Psoas muscle (tissue), 7 donors: ENCODE measurements at regions not wholly inside any gene's neighbourhood (a gene's known extent, or its start where the extent isn't known, plus 50 kb on each side); places are given as distances from the start of the nearest gene placed in this dataset.
"Not testable (repeated sequence)": the region's sequence is repeated elsewhere in the genome, so short reads cannot be mapped to it uniquely, and the experiment has no call there.

Source experiments
- ATAC-seq, 4 donors: fragments of 200-7000 bp; cut with Tn5 transposase; one replicate each; pipeline ENCODE4 v1.9.1; 2020; ENCODE audit warnings: moderate library complexity in 3 of 4, mild to moderate bottlenecking in 2 of 4
- DNase-seq, 2 donors: peaks; one replicate each; pipeline ENCODE4 v3.0.0-alpha.2; 2020
- H3K27ac ChIP-seq: fragments of 200-600 bp; one replicate; pipeline ENCODE4 v1.8.0; 2022
- H3K27me3 ChIP-seq, 3 donors: fragments of 200-600 bp in 1 of 3; one replicate each; pipeline versions ENCODE4 v1.6.1 to v1.8.0; 2013 to 2022; ENCODE audit warnings: low read length in 2 of 3, mild to moderate bottlenecking in 2 of 3, moderate library complexity in 1 of 3; ENCODE audit not compliant: insufficient read depth in 3 of 3
- H3K36me3 ChIP-seq, 2 donors: fragments of 200-600 bp in 1 of 2; one replicate each; pipeline versions ENCODE4 v1.6.1 to v1.8.0; 2013 to 2022; ENCODE audit warnings: low read depth in 1 of 2, mild to moderate bottlenecking in 1 of 2, moderate library complexity in 1 of 2; ENCODE audit not compliant: insufficient read depth in 1 of 2
- H3K4me1 ChIP-seq: fragments of 200-600 bp; one replicate; pipeline ENCODE4 v1.8.0; 2022
- H3K4me3 ChIP-seq: fragments of 200-600 bp; one replicate; pipeline ENCODE4 v1.8.0; 2022; ENCODE audit warnings: mild to moderate bottlenecking
- H3K9me3 ChIP-seq: fragments of 200-600 bp; one replicate; pipeline ENCODE4 v1.8.0; 2022
- CTCF ChIP-seq: fragments of 200-600 bp; IDR thresholded peaks from one replicate; pipeline ENCODE4 v1.8.0; 2022; ENCODE audit warnings: antibody characterized with exemption
- WGBS, 3 donors: extraction: QIAGEN DNeasy Blood & Tissue Kit; methylation state at CpG; one replicate each; pipeline versions ENCODE4 v1.1.6 to v1.1.7; 2013; 5-methylcytosine and 5-hydroxymethylcytosine counted together
- intact Hi-C, 2 donors: fragments of 100-400 bp; cut with DNase I; formaldehyde crosslinking; loops; one replicate each; pipeline versions ENCODE4 v1.11.0 to v1.14.2; 2022
- donor health status: healthy with polysubstance abuse.
- donor health status: DM: no; HTN: no; CAD: no; lungs with moderate emphysema.
- donor health status: Bipolar disorder and iron deficiency.
- donor health status: healthy.
- donor health status: DM: yes; HTN: yes; CAD: no.
- donor health status: DM: no; HTN: no; CAD: no.
- donor health status: DM: yes; HTN: yes; CAD: no.

DNA sequence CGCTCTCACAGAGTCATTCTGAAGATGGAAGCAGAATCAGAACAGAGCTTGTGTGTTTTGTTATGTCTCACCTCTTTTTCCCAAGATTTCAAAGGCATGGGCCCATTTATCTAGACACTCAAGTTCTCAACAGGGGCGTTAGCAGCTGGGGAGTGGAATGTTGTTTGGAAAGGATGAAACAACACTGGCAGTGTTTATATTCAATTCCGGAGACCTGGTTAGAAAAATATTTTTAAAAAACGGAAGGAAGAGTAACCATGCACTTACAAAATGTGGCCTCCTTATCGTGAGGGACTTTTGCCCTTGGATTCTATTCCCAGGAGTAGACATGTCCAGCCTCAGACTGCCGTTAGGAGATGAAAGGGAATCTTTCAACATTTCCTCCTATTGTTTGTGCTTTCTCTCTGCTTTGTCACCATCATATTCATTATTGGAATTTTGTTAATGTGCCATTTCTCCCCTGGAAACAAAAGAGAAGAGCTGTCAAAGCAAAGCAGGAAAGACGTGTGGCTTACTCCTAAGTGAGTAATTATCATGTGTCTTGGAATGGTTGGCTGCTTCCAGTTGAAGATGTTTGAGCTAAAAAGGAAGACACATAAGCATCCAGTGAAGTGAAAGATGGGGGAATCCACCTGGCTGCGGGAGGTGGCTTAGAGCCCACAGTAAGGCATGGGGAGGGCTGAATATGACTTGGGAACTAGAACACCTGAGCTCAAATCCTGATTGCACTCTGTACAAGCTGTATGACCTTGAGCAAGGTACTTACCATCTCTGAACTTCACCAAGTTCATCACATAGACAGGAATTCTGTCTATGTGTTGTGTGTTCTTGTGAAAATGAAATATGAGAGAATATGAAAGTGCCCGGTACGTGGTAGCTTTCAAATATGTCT, 71.7 kb upstream of the JUN start:
- no peaks in the 10 kb centered on the region for H3K9me3 ChIP-seq
- H3K36me3 ChIP-seq = no peaks in the 10 kb centered on the region
- intact Hi-C loops = no loop called here
- no peak overlapping the region for H3K4me3 ChIP-seq
- no peak for ATAC-seq
- no peaks in the 10 kb centered on the region for H3K4me1 ChIP-seq
- H3K27me3 ChIP-seq = no peaks in the 10 kb centered on the region
- no peak for DNase-seq
- TF ChIP-seq CTCF = no peak
- no peak overlapping the region for H3K27ac ChIP-seq
- 74 to 75% (median 75%) methylated on average over 10 of the region's 10 CpGs for WGBS, 3 donors

DNA sequence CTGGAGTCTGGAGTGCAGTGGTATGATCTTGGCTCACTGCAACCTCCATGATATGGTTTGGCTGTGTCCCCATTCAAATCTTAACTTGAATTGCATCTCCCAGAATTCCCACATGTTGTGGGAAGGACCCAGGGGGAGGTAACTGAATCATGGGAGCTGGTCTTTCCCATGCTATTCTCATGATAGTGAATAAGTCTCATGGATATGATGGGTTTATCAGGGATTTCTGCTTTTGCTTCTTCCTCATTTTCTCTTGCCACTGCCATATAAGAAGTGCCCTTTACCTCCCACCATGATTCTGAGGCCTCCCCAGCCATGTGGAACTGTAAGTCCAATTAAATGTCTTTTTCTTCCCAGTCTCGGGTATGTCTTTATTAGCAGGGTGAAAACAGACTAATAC, 72.4 kb upstream of the JUN start:
- H3K9me3 ChIP-seq, intact Hi-C loops, H3K36me3 ChIP-seq, DNase-seq, H3K4me1 ChIP-seq, H3K27ac ChIP-seq, ATAC-seq, H3K27me3 ChIP-seq, H3K4me3 ChIP-seq: not testable (repeated sequence)
- WGBS, 3 donors = 91 to 97% (median 95%) methylated on average over 1 of the region's 1 CpG

- WGBS, 3 donors = 81% methylated on average over 3 of the region's 3 CpGs
Observed at GRCh38 chr1:58857680-58858673, 74.1 kb upstream of the JUN start.

DNA sequence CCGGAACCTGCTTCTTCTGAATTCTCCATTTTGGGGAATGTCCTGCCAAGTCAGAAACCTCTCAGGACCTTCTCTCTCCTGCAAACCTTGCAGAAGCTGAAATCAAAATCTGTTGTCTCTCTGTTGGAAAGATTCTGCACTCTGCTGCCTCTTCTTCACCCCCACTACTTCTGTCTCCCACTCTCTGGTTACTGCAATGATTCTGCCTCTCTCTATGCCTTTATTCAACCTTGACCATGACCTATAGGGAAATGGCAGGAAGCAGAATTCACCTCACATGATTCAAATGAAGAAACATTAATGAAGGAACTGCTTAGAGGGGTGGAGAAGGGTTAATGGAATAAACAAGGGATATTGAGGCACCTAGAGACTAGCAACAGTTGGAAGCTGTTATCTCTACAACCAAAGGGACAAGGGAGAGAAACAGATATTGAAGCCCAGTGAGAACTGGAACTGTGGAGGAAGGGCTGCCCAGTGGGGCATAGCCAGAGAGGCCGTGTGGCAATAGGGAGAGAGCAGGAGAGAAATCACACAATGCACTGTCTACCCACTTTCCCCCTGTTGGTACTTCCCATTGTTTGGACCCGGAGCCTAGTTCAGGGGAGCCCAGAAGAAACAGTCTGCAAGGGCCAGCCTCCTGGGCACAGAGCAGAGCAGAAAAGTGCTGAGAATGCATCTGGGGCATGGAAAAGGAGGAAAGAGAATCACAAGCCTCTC, 76.1 kb upstream of the JUN start:
- H3K27me3 ChIP-seq = no peaks in the 10 kb centered on the region
- 94 to 96% (median 96%) methylated on average over 3 of the region's 3 CpGs for WGBS, 3 donors
- DNase-seq (no peak), ATAC-seq (no peak)
- H3K27ac ChIP-seq = no peak overlapping the region
- intact Hi-C loops = no loop called here
- H3K9me3 ChIP-seq = no peaks in the 10 kb centered on the region
- no peak for TF ChIP-seq CTCF
- H3K4me1 ChIP-seq = peaks cover 5% of the 10 kb centered on the region
- H3K36me3 ChIP-seq = no peaks in the 10 kb centered on the region
- no peak overlapping the region for H3K4me3 ChIP-seq

More at GRCh38 chr1:58857680-58858673, 74.1 kb upstream of the JUN start:
- TF ChIP-seq CTCF = no peak
- H3K27ac ChIP-seq = no peak overlapping the region
- ATAC-seq = no peak
- no peaks in the 10 kb centered on the region for H3K36me3 ChIP-seq
- no peak for DNase-seq
- H3K9me3 ChIP-seq = no peaks in the 10 kb centered on the region
- no peak overlapping the region for H3K4me3 ChIP-seq
- intact Hi-C loops = no loop called here
- no peaks in the 10 kb centered on the region for H3K4me1 ChIP-seq
- no peaks in the 10 kb centered on the region for H3K27me3 ChIP-seq
